ENCODE measurements at regions not wholly inside any gene's neighbourhood (a gene's known extent, or its start where the extent isn't known, plus 50 kb on each side); places are given as distances from the start of the nearest gene placed in this dataset.

GRCh38 chr11:87675993-87676392 lies 499.2 kb downstream of the RAB38 start:
- ATAC-seq = no peak
- no peak for TF ChIP-seq CTCF (IDR thresholded peaks at IDR 0.05)
- intact Hi-C loops (cut with DNase I) = no loop called here

GRCh38 chr11:87666730-87667129 lies 508.5 kb downstream of the RAB38 start:
- no peak for ATAC-seq
- DNase-seq = no peak
- Histone ChIP-seq H3K36me3 (no peaks in the 10 kb centered on the region), H3K9me3 (no peaks in the 10 kb centered on the region), H3K4me1 (no peaks in the 10 kb centered on the region), H3K4me3 (no peak overlapping the region), H3K27me3 (no peaks in the 10 kb centered on the region), H3K27ac (no peak overlapping the region)
- intact Hi-C loops (cut with DNase I) = no loop called here
- no peak for TF ChIP-seq CTCF (IDR thresholded peaks at IDR 0.05)

More at GRCh38 chr11:87675993-87676392, 499.2 kb downstream of the RAB38 start:
- no peaks in the 10 kb centered on the region for H3K27me3 ChIP-seq
- H3K4me3 ChIP-seq = no peak overlapping the region
- DNase-seq = no peak
- no peaks in the 10 kb centered on the region for H3K36me3 ChIP-seq
- H3K4me1 ChIP-seq = no peaks in the 10 kb centered on the region
- no peaks in the 10 kb centered on the region for H3K9me3 ChIP-seq
- no peak overlapping the region for H3K27ac ChIP-seq

- no peak for TF ChIP-seq CTCF (IDR thresholded peaks at IDR 0.05)
- H3K4me1 ChIP-seq = no peaks in the 10 kb centered on the region
- no peaks in the 10 kb centered on the region for H3K27me3 ChIP-seq
- H3K36me3 ChIP-seq = no peaks in the 10 kb centered on the region
- intact Hi-C loops (cut with DNase I) = no loop called here
- no peak overlapping the region for H3K4me3 ChIP-seq
- DNase-seq = no peak
- H3K9me3 ChIP-seq = peaks cover 0 to 5% of the 10 kb centered on the region in 2 donors
- ATAC-seq = no peak
- no peak overlapping the region for H3K27ac ChIP-seq
Observed at GRCh38 chr11:87662287-87662686, 513.0 kb downstream of the RAB38 start.

- Histone ChIP-seq H3K9me3 (peaks cover 0 to 5% of the 10 kb centered on the region in 2 donors), H3K4me1 (no peaks in the 10 kb centered on the region), H3K27me3 (no peaks in the 10 kb centered on the region), H3K27ac (no peak overlapping the region), H3K36me3 (no peaks in the 10 kb centered on the region), H3K4me3 (no peak overlapping the region)
- ATAC-seq (no peak), DNase-seq (no peak)
- intact Hi-C loops (cut with DNase I) = no loop called here
- no peak for TF ChIP-seq CTCF (IDR thresholded peaks at IDR 0.05)
Observed at GRCh38 chr11:87660926-87661660, 514.1 kb downstream of the RAB38 start.

GRCh38 chr11:87659807-87660206 lies 515.4 kb downstream of the RAB38 start:
- no peaks in the 10 kb centered on the region for H3K36me3 ChIP-seq
- intact Hi-C loops (cut with DNase I) = no loop called here
- no peak overlapping the region for H3K4me3 ChIP-seq
- no peak for ATAC-seq
- DNase-seq = no peak
- peaks cover 0 to 5% of the 10 kb centered on the region in 2 donors for H3K9me3 ChIP-seq
- H3K27ac ChIP-seq = no peak overlapping the region
- no peaks in the 10 kb centered on the region for H3K4me1 ChIP-seq
- H3K27me3 ChIP-seq = no peaks in the 10 kb centered on the region
- TF ChIP-seq CTCF (IDR thresholded peaks at IDR 0.05) = no peak
